ENCODE measurements at regions not wholly inside any gene's neighbourhood (a gene's known extent, or its start where the extent isn't known, plus 50 kb on each side); places are given as distances from the start of the nearest gene placed in this dataset.

- no peak for DNase-seq (ENCODE audit: low spot score)
- no peak for TF ChIP-seq CTCF (IDR thresholded peaks at IDR 0.05; ENCODE audit: unreplicated experiment)
- H3K4me1 Mint-ChIP-seq (ENCODE audit: unreplicated experiment) = no peaks in the 10 kb centered on the region
- no peaks in the 10 kb centered on the region for H3K27me3 Mint-ChIP-seq (ENCODE audit: unreplicated experiment)
- H3K4me3 Mint-ChIP-seq (ENCODE audit: unreplicated experiment) = no peak overlapping the region
- H3K9me3 Mint-ChIP-seq (ENCODE audit: unreplicated experiment) = no peaks in the 10 kb centered on the region
- no peaks in the 10 kb centered on the region for H3K36me3 Mint-ChIP-seq (ENCODE audit: low read depth, unreplicated experiment)
- H3K27ac Mint-ChIP-seq (ENCODE audit: unreplicated experiment) = no peak overlapping the region
Observed at GRCh38 chr1:219277304-219278105, 103.8 kb downstream of the LYPLAL1 start.

- Mint-ChIP-seq H3K9me3 (ENCODE audit: unreplicated experiment) (no peaks in the 10 kb centered on the region), H3K27me3 (ENCODE audit: unreplicated experiment) (no peaks in the 10 kb centered on the region), H3K36me3 (ENCODE audit: low read depth, unreplicated experiment) (no peaks in the 10 kb centered on the region), H3K4me1 (ENCODE audit: unreplicated experiment) (no peaks in the 10 kb centered on the region), H3K4me3 (ENCODE audit: unreplicated experiment) (no peak overlapping the region), H3K27ac (ENCODE audit: unreplicated experiment) (no peak overlapping the region)
- DNase-seq (ENCODE audit: low spot score) = no peak
- TF ChIP-seq CTCF (IDR thresholded peaks at IDR 0.05; ENCODE audit: unreplicated experiment) = no peak
Observed at GRCh38 chr1:219276049-219276738, 102.5 kb downstream of the LYPLAL1 start.

GRCh38 chr1:219273088-219273686 is 99.5 kb downstream of the LYPLAL1 start:
- H3K9me3 Mint-ChIP-seq (ENCODE audit: unreplicated experiment) = no peaks in the 10 kb centered on the region
- DNase-seq (ENCODE audit: low spot score) = no peak
- no peaks in the 10 kb centered on the region for H3K27me3 Mint-ChIP-seq (ENCODE audit: unreplicated experiment)
- no peak overlapping the region for H3K27ac Mint-ChIP-seq (ENCODE audit: unreplicated experiment)
- no peaks in the 10 kb centered on the region for H3K36me3 Mint-ChIP-seq (ENCODE audit: low read depth, unreplicated experiment)
- no peak overlapping the region for H3K4me3 Mint-ChIP-seq (ENCODE audit: unreplicated experiment)
- H3K4me1 Mint-ChIP-seq (ENCODE audit: unreplicated experiment) = no peaks in the 10 kb centered on the region
- no peak for TF ChIP-seq CTCF (IDR thresholded peaks at IDR 0.05; ENCODE audit: unreplicated experiment)

GRCh38 chr1:219271818-219272535 is 98.3 kb downstream of the LYPLAL1 start:
- Mint-ChIP-seq H3K27me3 (ENCODE audit: unreplicated experiment) (no peaks in the 10 kb centered on the region), H3K27ac (ENCODE audit: unreplicated experiment) (no peak overlapping the region), H3K36me3 (ENCODE audit: low read depth, unreplicated experiment) (no peaks in the 10 kb centered on the region), H3K9me3 (ENCODE audit: unreplicated experiment) (no peaks in the 10 kb centered on the region), H3K4me3 (ENCODE audit: unreplicated experiment) (no peak overlapping the region), H3K4me1 (ENCODE audit: unreplicated experiment) (no peaks in the 10 kb centered on the region)
- TF ChIP-seq CTCF (IDR thresholded peaks at IDR 0.05; ENCODE audit: unreplicated experiment) = no peak
- no peak for DNase-seq (ENCODE audit: low spot score)

Measured in endothelial cell (in vitro differentiated cells).